IMR-90 (cell line): ENCODE measurements at regions not wholly inside any gene's neighbourhood (a gene's known extent, or its start where the extent isn't known, plus 50 kb on each side); places are given as distances from the start of the nearest gene placed in this dataset.

Experiments used
- ATAC-seq: fragments of 200-7000 bp; cut with Tn5 transposase; 2 replicates; pipeline ENCODE4 v1.9.1; 2020; ENCODE audit warnings: low read depth, mild to moderate bottlenecking, moderate library complexity
- BruUV-seq: library from RNA; stranded (reverse); fragments of 400-500 nt; replicated peaks from 2 replicates; lab custom pipeline; 2021; lab: Mats Ljungman, UMichigan
- CTCF ChIA-PET: fragments of 300-600 bp; formaldehyde crosslinking; extraction: SDS; loops from one replicate; lab custom pipeline; 2021; ENCODE audit warnings: antibody characterized with exemption; lab: Yijun Ruan, JAX
- POLR2A ChIA-PET: fragments of 300-600 bp; sonication (Branson Sonifier 250); formaldehyde crosslinking; loops from one replicate; lab custom pipeline; 2022; ENCODE audit warnings: antibody characterized with exemption; ENCODE audit not compliant: unreplicated experiment; lab: Charles Lee
- DNase-seq: peaks from one replicate; pipeline ENCODE4 v3.0.0; 2013
- H2AFZ ChIP-seq: replicated peaks from 2 replicates; pipeline ENCODE3; 2013; ENCODE audit warnings: low read length, mild to moderate bottlenecking; ENCODE audit not compliant: poor library complexity
- H2AK5ac ChIP-seq: 2 replicates; pipeline ENCODE4 v1.6.1; 2013; ENCODE audit warnings: low read depth, low read length, inconsistent platforms
- H2AK9ac ChIP-seq: replicated peaks from 2 replicates; pipeline ENCODE3; 2013; ENCODE audit warnings: mild to moderate bottlenecking, low read depth, low read length, moderate library complexity; ENCODE audit not compliant: poor library complexity
- H2BK120ac ChIP-seq: 2 replicates; pipeline ENCODE4 v1.6.1; 2013; ENCODE audit warnings: low read depth, low read length, inconsistent platforms
- H2BK15ac ChIP-seq: 3 replicates; pipeline ENCODE4 v1.6.1; 2013; ENCODE audit warnings: low read depth, low read length, inconsistent platforms
- H2BK20ac ChIP-seq: 2 replicates; pipeline ENCODE4 v1.6.1; 2013; ENCODE audit warnings: low read depth, mild to moderate bottlenecking, inconsistent platforms, low read length, moderate library complexity
- H2BK5ac ChIP-seq: 2 replicates; pipeline ENCODE4 v1.6.1; 2013; ENCODE audit warnings: mild to moderate bottlenecking, low read depth, low read length, inconsistent platforms; ENCODE audit not compliant: poor library complexity, severe bottlenecking
- H3K14ac ChIP-seq: replicated peaks from 2 replicates; pipeline ENCODE4 v1.6.1; 2013; ENCODE audit warnings: low read depth, low read length, inconsistent platforms
- H3K18ac ChIP-seq: 2 replicates; pipeline ENCODE4 v1.6.1; 2013; ENCODE audit warnings: low read depth, low read length, control low read depth
- H3K23ac ChIP-seq: 2 replicates; pipeline ENCODE4 v1.6.1; 2013; ENCODE audit warnings: low read depth, low read length, inconsistent platforms
- H3K27ac ChIP-seq: 2 replicates; pipeline ENCODE4 v1.5.1; 2013; ENCODE audit warnings: mild to moderate bottlenecking, control low read depth, low read length; ENCODE audit not compliant: insufficient read depth
- H3K27me3 ChIP-seq: 2 replicates; pipeline ENCODE4 v1.6.1; 2013; ENCODE audit warnings: low read length; ENCODE audit not compliant: control insufficient read depth, insufficient read depth
- H3K36me3 ChIP-seq: 2 replicates; pipeline ENCODE4 v1.6.1; 2013; ENCODE audit warnings: low read length, mixed read lengths; ENCODE audit not compliant: control insufficient read depth, insufficient read depth
- H3K4ac ChIP-seq: 2 replicates; pipeline ENCODE4 v1.6.1; 2013; ENCODE audit warnings: low read depth, low read length, inconsistent platforms
- H3K4me1 ChIP-seq: 2 replicates; pipeline ENCODE4 v1.6.1; 2013; ENCODE audit warnings: low read length, mixed read lengths; ENCODE audit not compliant: control insufficient read depth, insufficient read depth
- H3K4me2 ChIP-seq: 2 replicates; pipeline ENCODE4 v1.6.1; 2013; ENCODE audit warnings: low read depth, mild to moderate bottlenecking, control low read depth, low read length, moderate library complexity
- H3K4me3 ChIP-seq: 2 replicates; pipeline ENCODE4 v1.5.1; 2013; ENCODE audit warnings: low read depth, mild to moderate bottlenecking, control low read depth, low read length, moderate library complexity; ENCODE audit not compliant: insufficient read depth
- H3K56ac ChIP-seq: 2 replicates; pipeline ENCODE4 v1.6.1; 2013; ENCODE audit warnings: low read length, inconsistent platforms; ENCODE audit not compliant: insufficient read depth; ENCODE audit errors: extremely low read depth
- H3K79me1 ChIP-seq, 2 experiments: 2 replicates each; pipeline ENCODE4 v1.6.1; 2013; ENCODE audit warnings: low read length in 2 of 2, inconsistent platforms in 1 of 2, low read depth in 1 of 2
- H3K9ac ChIP-seq: 2 replicates; pipeline ENCODE4 v1.6.1; 2013; ENCODE audit warnings: low read depth, low read length, control low read depth
- H3K9me1 ChIP-seq: 2 replicates; pipeline ENCODE4 v1.6.1; 2013; ENCODE audit warnings: low read length, inconsistent platforms; ENCODE audit not compliant: insufficient read depth
- H3K9me3 ChIP-seq: 2 replicates; pipeline ENCODE4 v1.6.1; 2013; ENCODE audit warnings: low read length; ENCODE audit not compliant: control insufficient read depth, insufficient read depth
- H4K20me1 ChIP-seq: 2 replicates; pipeline ENCODE4 v1.6.1; 2013; ENCODE audit warnings: low read length, inconsistent platforms; ENCODE audit not compliant: insufficient read depth
- H4K5ac ChIP-seq: 2 replicates; pipeline ENCODE4 v1.6.1; 2013; ENCODE audit warnings: mild to moderate bottlenecking, low read depth, low read length, control low read depth
- H4K8ac ChIP-seq, 2 experiments: 2 replicates each; pipeline ENCODE4 v1.6.1; 2013; ENCODE audit warnings: low read depth in 2 of 2, low read length in 2 of 2, control low read depth in 1 of 2, inconsistent platforms in 1 of 2
- H4K91ac ChIP-seq: 2 replicates; pipeline ENCODE4 v1.6.1; 2013; ENCODE audit warnings: low read depth, low read length, inconsistent platforms; ENCODE audit not compliant: insufficient read depth
- CEBPB ChIP-seq: IDR thresholded peaks from 2 replicates; pipeline ENCODE4 v1.6.1; 2012; ENCODE audit warnings: low read depth, low read length, improper control_type of control experiment
- CHD1 ChIP-seq: IDR thresholded peaks from 2 replicates; pipeline ENCODE4 v1.6.1; 2012; ENCODE audit warnings: low read depth, low read length, improper control_type of control experiment
- CTCF ChIP-seq: conservative IDR thresholded peaks from 2 replicates; pipeline ENCODE4 v1.5.1; 2012; ENCODE audit warnings: mild to moderate bottlenecking, low read depth, low read length, improper control_type of control experiment
- ELK1 ChIP-seq: fragments of 150-350 bp; IDR thresholded peaks from 2 replicates; pipeline ENCODE4 v1.6.1; 2016; ENCODE audit warnings: low read depth, mild to moderate bottlenecking, low read length, moderate library complexity, borderline replicate concordance
- FOS ChIP-seq: fragments of 150-350 bp; IDR thresholded peaks from 2 replicates; pipeline ENCODE4 v1.6.1; 2016; ENCODE audit warnings: low read depth, low read length
- MAFK ChIP-seq: IDR thresholded peaks from 2 replicates; pipeline ENCODE4 v1.6.1; 2012; ENCODE audit warnings: low read depth, low read length, improper control_type of control experiment
- MAZ ChIP-seq: IDR thresholded peaks from 2 replicates; pipeline ENCODE4 v1.6.1; 2012; ENCODE audit warnings: low read depth, mild to moderate bottlenecking, low read length, improper control_type of control experiment, moderate library complexity, borderline replicate concordance
- MXI1 ChIP-seq: IDR thresholded peaks from 2 replicates; pipeline ENCODE4 v1.6.1; 2012; ENCODE audit warnings: low read depth, mild to moderate bottlenecking, low read length, moderate library complexity, borderline replicate concordance
- NFE2L2 ChIP-seq: fragments of 150-350 bp; IDR thresholded peaks from 2 replicates; pipeline ENCODE4 v1.6.1; 2016; ENCODE audit warnings: low read depth, mild to moderate bottlenecking, low read length
- RFX5 ChIP-seq: IDR thresholded peaks from 2 replicates; pipeline ENCODE4 v1.8.0; 2012; ENCODE audit warnings: low read depth, mild to moderate bottlenecking, low read length, moderate library complexity
- USF2 ChIP-seq: fragments of 150-350 bp; IDR thresholded peaks from 2 replicates; pipeline ENCODE4 v1.6.1; 2017; ENCODE audit warnings: mild to moderate bottlenecking, antibody characterized with exemption, low read length, low read depth
- WGBS, 2 experiments: methylation state at CpG; one replicate each; pipeline versions ENCODE4 v1.1.5 to v1.1.7; 2013; ENCODE audit warnings: missing lambda C conversion rate in 2 of 2; ENCODE audit not compliant: insufficient read length in 1 of 2; ENCODE audit errors: extremely low coverage in 2 of 2; 5-methylcytosine and 5-hydroxymethylcytosine counted together
- dilution Hi-C: fragments of 300-500 bp; cut with HindIII; formaldehyde crosslinking; loops from one replicate; pipeline ENCODE4 v1.14.3; 2018; ENCODE audit warnings: low sequenced_read_pairs; ENCODE audit not compliant: unreplicated experiment
- in situ Hi-C: fragments of 300-500 bp; cut with MboI; formaldehyde crosslinking; loops from 3 replicates; pipeline ENCODE4 v1.14.3; 2019; ENCODE audit warnings: low sequenced_read_pairs, inconsistent platforms, mixed read lengths
- intact Hi-C: fragments of 100-400 bp; cut with micrococcal nuclease; formaldehyde crosslinking; loops from 2 replicates; pipeline ENCODE4 v1.10.0; 2022

DNA sequence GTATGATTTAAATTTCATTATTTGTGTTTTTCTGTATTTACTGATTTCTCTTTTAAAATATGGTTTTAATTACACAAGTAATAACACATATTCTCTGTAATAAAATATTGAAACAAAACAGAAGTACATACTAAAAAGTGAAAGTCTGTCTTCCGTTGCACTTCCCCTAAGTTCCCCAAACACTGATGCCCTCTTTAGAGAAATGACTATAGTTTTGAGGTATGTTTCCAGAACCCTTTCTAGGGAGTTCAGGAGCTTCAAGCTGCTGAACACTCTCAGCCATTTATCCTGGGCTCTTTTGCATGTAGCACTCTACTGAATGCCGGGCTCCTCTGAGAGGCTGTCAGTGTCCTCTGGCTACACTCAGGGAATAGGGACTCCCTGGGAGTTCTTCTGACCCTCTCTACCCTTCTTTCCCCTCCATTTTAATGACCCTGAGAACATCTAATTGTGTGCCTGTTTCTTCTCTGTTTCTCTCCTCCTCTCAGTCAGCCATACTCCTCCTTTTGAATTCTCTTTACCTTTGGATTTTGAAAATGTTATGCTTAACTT is 60.4 kb upstream of the KCNAB1 start:
- Histone ChIP-seq H2AK9ac (no peak overlapping the region), H4K8ac (no peak overlapping the region), H3K4ac (no peak overlapping the region), H3K14ac (no peak overlapping the region), H2BK15ac (no peak overlapping the region), H3K9ac (no peak overlapping the region), H3K36me3 (no peaks in the 10 kb centered on the region), H2BK5ac (no peak overlapping the region), H3K27me3 (no peaks in the 10 kb centered on the region), H4K91ac (no peak overlapping the region), H2AK5ac (no peak overlapping the region), H2AFZ (no peak overlapping the region), H3K79me1 (no peaks in the 10 kb centered on the region), H4K20me1 (no peaks in the 10 kb centered on the region), H2BK120ac (no peak overlapping the region), H3K18ac (no peak overlapping the region), H3K56ac (no peak overlapping the region), H3K27ac (no peak overlapping the region), H3K9me1 (no peaks in the 10 kb centered on the region), H3K4me2 (no peak overlapping the region), H3K9me3 (no peaks in the 10 kb centered on the region), H2BK20ac (no peak overlapping the region), H3K4me3 (no peak overlapping the region), H3K23ac (no peak overlapping the region), H3K4me1 (no peaks in the 10 kb centered on the region), H4K5ac (no peak overlapping the region)
- WGBS, 2 experiments, result no CpG with 5 or more reads among the region's 2 CpGs
- BruUV-seq, result no TSS peak
- POLR2A ChIA-PET, result no interaction called here
- DNase-seq, result no peak
- no peak for ATAC-seq
- CTCF ChIA-PET, result no interaction called here
- intact Hi-C loops (no loop called here), in situ Hi-C loops (no loop called here), dilution Hi-C loops (no loop called here)
- TF ChIP-seq MAFK (no peak), RFX5 (no peak), CHD1 (no peak), NFE2L2 (no peak), MAZ (no peak), CTCF (no peak), CEBPB (no peak), MXI1 (no peak), FOS (no peak), ELK1 (no peak), USF2 (no peak)
